ENCODE measurements at regions not wholly inside any gene's neighbourhood (a gene's known extent, or its start where the extent isn't known, plus 50 kb on each side); places are given as distances from the start of the nearest gene placed in this dataset.

GRCh38 chr4:96406742-96407141 is 566.8 kb downstream of the PDHA2 start:
- ATAC-seq (ENCODE audit: low read depth) (no peak), DNase-seq (no peak)
- no peak overlapping the region for H3K27ac ChIP-seq (ENCODE audit: low read length in 2 of 2)
- TF ChIP-seq CTCF (IDR thresholded peaks at IDR 0.05), result no peak
- no peak for TF ChIP-seq EZH2 (IDR thresholded peaks at IDR 0.05; ENCODE audit: borderline replicate concordance, insufficient read depth, low read depth, low read length, poor library complexity, severe bottlenecking)
- no peaks in the 10 kb centered on the region for H3K79me2 ChIP-seq (ENCODE audit: control insufficient read depth, insufficient read depth, low read length)
- Mint-ChIP-seq H3K27ac (no peak overlapping the region), H3K27me3 (no peaks in the 10 kb centered on the region), H3K4me1 (no peaks in the 10 kb centered on the region), H3K4me3 (no peak overlapping the region), H3K9me3 (ENCODE audit: insufficient read depth) (no peaks in the 10 kb centered on the region)
- H3K9me3 ChIP-seq (ENCODE audit: control extremely low read depth in 1 of 3, control insufficient read depth in 2 of 3, insufficient read depth in 1 of 3, low read length in 2 of 3), result peaks cover 0 to 1% (median 0%) of the 10 kb centered on the region in 3 donors
- no peak overlapping the region for H2AFZ ChIP-seq (ENCODE audit: insufficient read depth, low read depth, low read length, poor library complexity, severe bottlenecking)
- ChIA-PET CTCF (no interaction called here), POLR2A (no interaction called here)
- intact Hi-C loops (cut with micrococcal nuclease), result no loop called here
- no peaks in the 10 kb centered on the region for H3K36me3 ChIP-seq (replicated peaks in 1 of 2; ENCODE audit: control extremely low read depth in 1 of 2, control insufficient read depth in 1 of 2, extremely low read depth in 1 of 2, insufficient read depth in 2 of 2, low read length in 1 of 2)
- no peak overlapping the region for H3K9ac ChIP-seq (ENCODE audit: low read length)
- H3K4me3 ChIP-seq (ENCODE audit: control extremely low read depth in 1 of 5, extremely low read depth in 1 of 5, insufficient read depth in 1 of 5, low read depth in 2 of 5, low read length in 4 of 5), result no peak overlapping the region
- no peaks in the 10 kb centered on the region for H3K27me3 ChIP-seq (replicated peaks in 1 of 4; ENCODE audit: control extremely low read depth in 1 of 4, control insufficient read depth in 3 of 4, insufficient read depth in 4 of 4, low read length in 3 of 4)
- H4K20me1 ChIP-seq (ENCODE audit: control insufficient read depth, insufficient read depth, low read length, poor library complexity, severe bottlenecking), result no peaks in the 10 kb centered on the region
- H3K4me1 ChIP-seq (ENCODE audit: control insufficient read depth in 2 of 2, insufficient read depth in 2 of 2, low read length in 2 of 2), result no peaks in the 10 kb centered on the region
- WGBS (ENCODE audit: insufficient coverage), result 83% methylated on average over 1 of the region's 3 CpGs
- no peak overlapping the region for H3K4me2 ChIP-seq (replicated peaks; ENCODE audit: low read depth, low read length, poor library complexity, severe bottlenecking)

- intact Hi-C loops (cut with micrococcal nuclease), result no loop called here
- ChIA-PET POLR2A (no interaction called here), CTCF (no interaction called here)
- Mint-ChIP-seq H3K4me3 (no peak overlapping the region), H3K27me3 (no peaks in the 10 kb centered on the region), H3K27ac (no peak overlapping the region), H3K4me1 (no peaks in the 10 kb centered on the region), H3K9me3 (ENCODE audit: insufficient read depth) (no peaks in the 10 kb centered on the region)
- Histone ChIP-seq H3K4me2 (replicated peaks; ENCODE audit: low read depth, low read length, poor library complexity, severe bottlenecking) (no peak overlapping the region), H3K27ac (ENCODE audit: low read length in 2 of 2) (no peak overlapping the region), H3K79me2 (ENCODE audit: control insufficient read depth, insufficient read depth, low read length) (no peaks in the 10 kb centered on the region), H2AFZ (ENCODE audit: insufficient read depth, low read depth, low read length, poor library complexity, severe bottlenecking) (no peak overlapping the region), H3K27me3 (replicated peaks in 1 of 4; ENCODE audit: control extremely low read depth in 1 of 4, control insufficient read depth in 3 of 4, insufficient read depth in 4 of 4, low read length in 3 of 4) (no peaks in the 10 kb centered on the region), H3K4me1 (ENCODE audit: control insufficient read depth in 2 of 2, insufficient read depth in 2 of 2, low read length in 2 of 2) (no peaks in the 10 kb centered on the region), H3K9me3 (ENCODE audit: control extremely low read depth in 1 of 3, control insufficient read depth in 2 of 3, insufficient read depth in 1 of 3, low read length in 2 of 3) (peaks cover 0 to 1% (median 0%) of the 10 kb centered on the region in 3 donors), H4K20me1 (ENCODE audit: control insufficient read depth, insufficient read depth, low read length, poor library complexity, severe bottlenecking) (no peaks in the 10 kb centered on the region), H3K4me3 (ENCODE audit: control extremely low read depth in 1 of 5, extremely low read depth in 1 of 5, insufficient read depth in 1 of 5, low read depth in 2 of 5, low read length in 4 of 5) (no peak overlapping the region), H3K36me3 (replicated peaks in 1 of 2; ENCODE audit: control extremely low read depth in 1 of 2, control insufficient read depth in 1 of 2, extremely low read depth in 1 of 2, insufficient read depth in 2 of 2, low read length in 1 of 2) (no peaks in the 10 kb centered on the region), H3K9ac (ENCODE audit: low read length) (no peak overlapping the region)
- ATAC-seq (ENCODE audit: low read depth) (no peak), DNase-seq (no peak)
- WGBS (ENCODE audit: insufficient coverage), result 95% methylated on average over 3 of the region's 4 CpGs
- TF ChIP-seq CTCF (IDR thresholded peaks at IDR 0.05), result no peak
- no peak for TF ChIP-seq EZH2 (IDR thresholded peaks at IDR 0.05; ENCODE audit: borderline replicate concordance, insufficient read depth, low read depth, low read length, poor library complexity, severe bottlenecking)
Observed at GRCh38 chr4:96407225-96407624, 567.3 kb downstream of the PDHA2 start.
